T-cell (primary cell): ENCODE measurements at regions not wholly inside any gene's neighbourhood (a gene's known extent, or its start where the extent isn't known, plus 50 kb on each side); places are given as distances from the start of the nearest gene placed in this dataset.

Experiments
- ATAC-seq, 4 experiments: fragments of 200-7000 bp in 3 of 4; fragments of 150-1000 bp in 1 of 4; cut with Tn5 transposase; replicated peaks in 1 of 4; 1 replicate in 3 of 4; 2 replicates in 1 of 4; pipeline ENCODE4 v1.10.0; 2021; ENCODE audit warnings: moderate library complexity in 3 of 4, mild to moderate bottlenecking in 2 of 4, moderate number of reproducible peaks in 1 of 4
- CTCF ChIA-PET, 2 donors: fragments of 300-600 bp; sonication (Branson Sonifier 250); formaldehyde crosslinking; loops; one replicate each; lab custom pipeline; 2022; ENCODE audit warnings: antibody characterized with exemption in 2 of 2; lab: Charles Lee
- POLR2A ChIA-PET, 2 donors: fragments of 300-600 bp; sonication (Branson Sonifier 250); formaldehyde crosslinking; loops; one replicate each; lab custom pipeline; 2022; ENCODE audit warnings: antibody characterized with exemption in 2 of 2; lab: Charles Lee
- DNase-seq, 35 experiments: peaks; one replicate each; pipeline versions ENCODE4 v3.0.0 to v3.0.0-alpha.2; 2013 to 2023
- H3K27ac ChIP-seq: one replicate; pipeline ENCODE4 v1.5.1; 2013; ENCODE audit warnings: low read length
- H3K27me3 ChIP-seq, 2 experiments: replicated peaks in 1 of 2; 1 replicate in 1 of 2; 2 replicates in 1 of 2; pipeline versions ENCODE4 v1.6.1 to v1.7.0; 2013; ENCODE audit warnings: low read length in 1 of 2, mixed read lengths in 1 of 2; ENCODE audit not compliant: control insufficient read depth in 2 of 2, insufficient read depth in 2 of 2; ENCODE audit errors: extremely low read depth in 1 of 2
- H3K36me3 ChIP-seq, 2 donors: 1 replicate in 1 of 2; 2 replicates in 1 of 2; pipeline versions ENCODE4 v1.6.1 to v1.7.0; 2013; ENCODE audit warnings: low read length in 1 of 2; ENCODE audit not compliant: control insufficient read depth in 2 of 2, insufficient read depth in 1 of 2; ENCODE audit errors: extremely low read depth in 1 of 2
- H3K4me1 ChIP-seq, 2 experiments: 1 replicate in 1 of 2; 2 replicates in 1 of 2; pipeline versions ENCODE4 v1.6.1 to v1.7.0; 2013; ENCODE audit warnings: low read length in 2 of 2, mixed read lengths in 1 of 2; ENCODE audit not compliant: insufficient read depth in 2 of 2, control insufficient read depth in 1 of 2; ENCODE audit errors: extremely low read depth in 1 of 2
- H3K4me3 ChIP-seq, 2 donors: 1 replicate in 1 of 2; 2 replicates in 1 of 2; pipeline versions ENCODE4 v1.5.1 to v1.7.0; 2013; ENCODE audit warnings: mild to moderate bottlenecking in 2 of 2, low read length in 1 of 2, moderate library complexity in 1 of 2; ENCODE audit not compliant: control insufficient read depth in 1 of 2; ENCODE audit errors: extremely low read depth in 1 of 2
- H3K9me3 ChIP-seq: 2 replicates; pipeline ENCODE4 v1.7.0; 2013
- H3K27ac Mint-ChIP-seq, 2 donors: one replicate each; pipeline ENCODE4 v1.8.0; 2020 to 2021; ENCODE audit warnings: mild to moderate bottlenecking in 2 of 2, mixed read lengths in 2 of 2
- H3K27me3 Mint-ChIP-seq, 2 donors: one replicate each; pipeline ENCODE4 v1.8.0; 2021 to 2022; ENCODE audit warnings: mixed read lengths in 2 of 2
- H3K36me3 Mint-ChIP-seq: one replicate; pipeline ENCODE4 v1.8.0; 2021; ENCODE audit warnings: mixed read lengths
- H3K4me1 Mint-ChIP-seq, 3 donors: one replicate each; pipeline ENCODE4 v1.8.0; 2020 to 2022; ENCODE audit warnings: mixed read lengths in 3 of 3, mild to moderate bottlenecking in 1 of 3
- H3K4me3 Mint-ChIP-seq, 3 donors: one replicate each; pipeline ENCODE4 v1.8.0; 2020 to 2022; ENCODE audit warnings: mild to moderate bottlenecking in 3 of 3, mixed read lengths in 3 of 3, moderate library complexity in 3 of 3
- H3K9me3 Mint-ChIP-seq, 3 donors: one replicate each; pipeline ENCODE4 v1.8.0; 2020 to 2022; ENCODE audit warnings: mixed read lengths in 3 of 3
- WGBS: methylation state at CpG from one replicate; pipeline ENCODE4 v1.1.5; 2013; ENCODE audit warnings: missing lambda C conversion rate; ENCODE audit not compliant: insufficient coverage; 5-methylcytosine and 5-hydroxymethylcytosine counted together

GRCh38 chr7:156177422-156178055 lies 365.3 kb upstream of the SHH start:
- H3K4me1 Mint-ChIP-seq, result peaks cover 0 to 6% (median 0%) of the 10 kb centered on the region in 3 donors
- H3K9me3 Mint-ChIP-seq, result no peaks in the 10 kb centered on the region
- no peaks in the 10 kb centered on the region for H3K36me3 ChIP-seq
- H3K27ac ChIP-seq, result no peak overlapping the region
- ATAC-seq (no peak), DNase-seq (no peak)
- H3K4me3 ChIP-seq, result no peak overlapping the region
- H3K27ac Mint-ChIP-seq, result no peak overlapping the region
- ChIA-PET CTCF (no interaction called here), POLR2A (no interaction called here)
- H3K4me3 Mint-ChIP-seq, result no peak overlapping the region
- H3K27me3 ChIP-seq, result peaks cover 0 to 20% of the 10 kb centered on the region in 2 experiments
- H3K36me3 Mint-ChIP-seq, result no peaks in the 10 kb centered on the region
- 80% methylated on average over 4 of the region's 22 CpGs for WGBS
- H3K4me1 ChIP-seq, result no peaks in the 10 kb centered on the region
- H3K9me3 ChIP-seq, result no peaks in the 10 kb centered on the region
- peaks cover 4 to 14% of the 10 kb centered on the region in 2 donors for H3K27me3 Mint-ChIP-seq

DNA sequence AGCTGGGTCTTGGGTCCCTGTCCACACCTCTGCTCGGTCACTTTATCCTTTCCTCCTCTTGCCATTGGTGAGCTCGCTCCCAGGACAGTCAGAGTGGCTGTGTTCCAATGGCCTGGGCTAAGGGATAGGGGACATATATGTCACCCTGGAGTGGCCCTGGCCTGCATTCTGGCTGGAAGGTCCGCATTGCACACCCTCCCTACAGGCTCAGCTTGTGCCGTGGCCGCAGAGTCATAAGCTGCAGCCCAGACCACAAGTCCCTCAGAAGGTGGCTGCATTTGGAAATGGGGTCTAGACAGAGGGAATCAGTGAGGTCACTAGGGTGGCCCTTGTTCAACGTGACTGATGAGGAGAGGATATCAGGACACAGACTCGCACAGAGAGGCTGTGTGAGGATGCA lies 363.8 kb upstream of the SHH start:
- DNase-seq, result no peak
- no peak overlapping the region for H3K27ac Mint-ChIP-seq
- peaks cover 0 to 20% of the 10 kb centered on the region in 2 experiments for H3K27me3 ChIP-seq

GRCh38 chr7:156175003-156175402 lies 362.7 kb upstream of the SHH start:
- CTCF ChIA-PET, result no interaction called here
- ATAC-seq (no peak), DNase-seq (no peak)
- peaks cover 2 to 9% of the 10 kb centered on the region in 2 donors for H3K27me3 Mint-ChIP-seq
- POLR2A ChIA-PET, result no interaction called here
- no peaks in the 10 kb centered on the region for H3K9me3 Mint-ChIP-seq
- 86% methylated on average over 7 of the region's 10 CpGs for WGBS
- no peaks in the 10 kb centered on the region for H3K4me1 ChIP-seq
- no peaks in the 10 kb centered on the region for H3K36me3 Mint-ChIP-seq
- H3K4me1 Mint-ChIP-seq, result peaks cover 0 to 6% (median 0%) of the 10 kb centered on the region in 3 donors
- H3K36me3 ChIP-seq, result no peaks in the 10 kb centered on the region
- no peak overlapping the region for H3K4me3 ChIP-seq
- H3K4me3 Mint-ChIP-seq, result no peak overlapping the region
- no peaks in the 10 kb centered on the region for H3K9me3 ChIP-seq
- no peak overlapping the region for H3K27ac ChIP-seq
- peaks cover 0 to 21% of the 10 kb centered on the region in 2 experiments for H3K27me3 ChIP-seq
- H3K27ac Mint-ChIP-seq, result no peak overlapping the region

More for the DNA sequence above, 363.8 kb upstream of the SHH start:
- ChIA-PET POLR2A (no interaction called here), CTCF (interaction anchor here in 1 of 2 donors (0.5 kb wide), 1 partner anchor 405 kb away, joined by 3 read pairs; no protein-coding TSS in a partner anchor)
- Histone ChIP-seq H3K9me3 (no peaks in the 10 kb centered on the region), H3K27ac (no peak overlapping the region), H3K4me1 (no peaks in the 10 kb centered on the region), H3K4me3 (no peak overlapping the region), H3K36me3 (no peaks in the 10 kb centered on the region)
- no peak for ATAC-seq
- Mint-ChIP-seq H3K4me3 (no peak overlapping the region), H3K9me3 (no peaks in the 10 kb centered on the region), H3K4me1 (peaks cover 0 to 6% (median 0%) of the 10 kb centered on the region in 3 donors), H3K36me3 (no peaks in the 10 kb centered on the region), H3K27me3 (peaks cover 4 to 11% of the 10 kb centered on the region in 2 donors)
- 80% methylated on average over 2 of the region's 7 CpGs for WGBS

DNA sequence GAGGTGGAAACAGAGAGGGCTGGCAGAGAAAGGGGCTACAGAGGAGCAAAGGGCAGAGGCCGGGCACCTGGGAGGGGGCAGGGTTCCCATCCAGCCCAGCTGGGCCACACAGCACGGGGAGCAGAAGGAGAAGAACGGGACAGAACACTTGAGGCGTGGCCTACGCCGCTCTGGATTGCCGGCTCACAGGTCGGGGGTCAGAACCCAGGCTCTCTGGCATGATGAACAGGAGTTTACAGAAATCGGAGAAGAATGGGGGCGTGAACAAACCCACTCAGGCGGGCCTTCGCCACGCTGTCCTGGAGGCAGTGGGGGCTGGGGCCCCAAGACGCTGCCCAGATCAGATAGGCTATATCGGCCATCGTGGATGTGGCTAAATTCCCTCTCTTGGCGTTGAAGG lies 362.2 kb upstream of the SHH start:
- Histone ChIP-seq H3K27ac (no peak overlapping the region), H3K4me3 (no peak overlapping the region), H3K9me3 (no peaks in the 10 kb centered on the region), H3K4me1 (no peaks in the 10 kb centered on the region), H3K27me3 (peaks cover 0 to 25% of the 10 kb centered on the region in 2 experiments), H3K36me3 (no peaks in the 10 kb centered on the region)
- ATAC-seq (no peak), DNase-seq (no peak)
- WGBS, result 90% methylated on average over 9 of the region's 17 CpGs
- Mint-ChIP-seq H3K4me1 (peaks cover 0 to 6% (median 0%) of the 10 kb centered on the region in 3 donors), H3K27me3 (peaks cover 0 to 6% of the 10 kb centered on the region in 2 donors), H3K36me3 (no peaks in the 10 kb centered on the region), H3K27ac (no peak overlapping the region), H3K9me3 (no peaks in the 10 kb centered on the region), H3K4me3 (no peak overlapping the region)
- ChIA-PET POLR2A (no interaction called here), CTCF (no interaction called here)

DNA sequence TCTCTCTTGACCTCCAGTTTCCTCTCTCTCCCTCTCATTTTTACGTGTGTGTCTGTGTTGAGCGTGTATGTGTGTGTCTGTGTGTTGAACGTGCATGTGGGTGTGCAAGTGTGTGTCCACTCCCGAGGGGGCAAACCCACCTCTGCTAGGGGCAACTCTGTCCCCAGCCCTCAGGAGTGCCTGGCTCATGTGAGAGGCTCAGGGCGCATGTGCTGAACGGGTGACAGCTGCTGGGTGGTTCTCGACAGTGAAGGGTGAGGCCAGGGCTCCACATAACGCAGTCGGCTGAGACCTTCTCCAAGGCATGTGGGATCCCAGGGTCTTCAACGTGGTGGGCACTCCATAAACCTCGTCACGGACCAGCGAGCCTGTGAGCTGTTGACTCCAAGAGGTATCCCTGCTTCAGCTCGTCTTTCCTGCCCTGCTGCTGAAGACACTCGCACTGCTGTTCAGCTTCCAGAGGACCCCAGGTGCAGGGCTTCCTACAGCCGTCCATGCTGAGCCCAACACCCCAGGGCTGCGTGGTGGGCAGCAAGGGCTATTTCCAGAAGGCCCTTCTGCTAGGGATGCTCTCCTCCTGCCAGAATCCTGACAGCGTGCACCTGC lies 361.6 kb upstream of the SHH start:
- Histone ChIP-seq H3K36me3 (no peaks in the 10 kb centered on the region), H3K4me3 (no peak overlapping the region), H3K4me1 (no peaks in the 10 kb centered on the region), H3K9me3 (no peaks in the 10 kb centered on the region), H3K27me3 (peaks cover 0 to 21% of the 10 kb centered on the region in 2 experiments), H3K27ac (no peak overlapping the region)
- Mint-ChIP-seq H3K27me3 (peaks cover 0 to 6% of the 10 kb centered on the region in 2 donors), H3K4me1 (peaks cover 0 to 6% (median 0%) of the 10 kb centered on the region in 3 donors), H3K27ac (no peak overlapping the region), H3K9me3 (no peaks in the 10 kb centered on the region), H3K36me3 (no peaks in the 10 kb centered on the region), H3K4me3 (no peak overlapping the region)
- 77% methylated on average over 17 of the region's 18 CpGs for WGBS
- DNase-seq, result no peak
- ChIA-PET CTCF (no interaction called here), POLR2A (no interaction called here)
- ATAC-seq, result no peak

GRCh38 chr7:156173346-156173745 lies 361.1 kb upstream of the SHH start:
- Mint-ChIP-seq H3K36me3 (no peaks in the 10 kb centered on the region), H3K27me3 (peaks cover 0 to 6% of the 10 kb centered on the region in 2 donors), H3K9me3 (no peaks in the 10 kb centered on the region), H3K4me1 (peaks cover 0 to 6% (median 0%) of the 10 kb centered on the region in 3 donors), H3K27ac (no peak overlapping the region), H3K4me3 (no peak overlapping the region)
- Histone ChIP-seq H3K36me3 (no peaks in the 10 kb centered on the region), H3K9me3 (no peaks in the 10 kb centered on the region), H3K4me3 (no peak overlapping the region), H3K27me3 (peaks cover 0 to 21% of the 10 kb centered on the region in 2 experiments), H3K27ac (no peak overlapping the region), H3K4me1 (no peaks in the 10 kb centered on the region)
- CTCF ChIA-PET, result no interaction called here
- WGBS, result 60% methylated on average over 12 of the region's 13 CpGs
- ATAC-seq (no peak), DNase-seq (no peak)
- POLR2A ChIA-PET, result no interaction called here
